Activated T-cell treated with anti-CD3 and anti-CD28 coated beads, Interleukin-2, amount 50 U/mL, for 72 hours (primary cell): ENCODE measurements at regions not wholly inside any gene's neighbourhood (a gene's known extent, or its start where the extent isn't known, plus 50 kb on each side); places are given as distances from the start of the nearest gene placed in this dataset.

Source experiments
- ATAC-seq, 2 donors: fragments of 150-1000 bp; cut with Tn5 transposase; replicated peaks in 1 of 2; 2 replicates each; pipeline ENCODE4 v1.10.0; 2021; ENCODE audit warnings: moderate library complexity in 2 of 2, mild to moderate bottlenecking in 1 of 2
- DNase-seq, 2 donors: peaks; one replicate each; pipeline ENCODE4 v3.0.0; 2021 to 2022; ENCODE audit warnings: mixed read lengths in 1 of 2
- H3K27ac Mint-ChIP-seq: one replicate; pipeline ENCODE4 v1.8.0; 2022; ENCODE audit warnings: mild to moderate bottlenecking, moderate library complexity, mixed read lengths
- H3K27me3 Mint-ChIP-seq: one replicate; pipeline ENCODE4 v1.8.0; 2022; ENCODE audit warnings: low read depth, mixed read lengths
- H3K36me3 Mint-ChIP-seq, 2 donors: one replicate each; pipeline ENCODE4 v1.8.0; 2022; ENCODE audit warnings: mixed read lengths in 2 of 2, mild to moderate bottlenecking in 1 of 2; ENCODE audit not compliant: insufficient read depth in 2 of 2
- H3K4me1 Mint-ChIP-seq: one replicate; pipeline ENCODE4 v1.8.0; 2022; ENCODE audit warnings: low read depth, mixed read lengths
- H3K4me3 Mint-ChIP-seq, 2 donors: one replicate each; pipeline ENCODE4 v1.8.0; 2022; ENCODE audit warnings: mild to moderate bottlenecking in 2 of 2, mixed read lengths in 2 of 2, moderate library complexity in 2 of 2
- H3K9me3 Mint-ChIP-seq, 2 donors: one replicate each; pipeline ENCODE4 v1.8.0; 2022; ENCODE audit warnings: mixed read lengths in 2 of 2

- H3K27me3 Mint-ChIP-seq = peaks cover 23% of the 10 kb centered on the region
- DNase-seq (no peak), ATAC-seq (peak in 1 of 2 donors; percentile 33)
- H3K27ac Mint-ChIP-seq = no peak overlapping the region
- H3K9me3 Mint-ChIP-seq = no peaks in the 10 kb centered on the region
- H3K4me1 Mint-ChIP-seq = no peaks in the 10 kb centered on the region
- no peaks in the 10 kb centered on the region for H3K36me3 Mint-ChIP-seq
- H3K4me3 Mint-ChIP-seq = no peak overlapping the region
These were observed 288.3 kb upstream of the HABP2 start for GRCh38 chr10:113264333-113265131.

GRCh38 chr10:113266147-113266546, 286.7 kb upstream of the HABP2 start:
- no peak overlapping the region for H3K4me3 Mint-ChIP-seq
- ATAC-seq (no peak), DNase-seq (no peak)
- H3K27ac Mint-ChIP-seq = no peak overlapping the region
- H3K36me3 Mint-ChIP-seq = no peaks in the 10 kb centered on the region
- no peaks in the 10 kb centered on the region for H3K9me3 Mint-ChIP-seq
- peaks cover 17% of the 10 kb centered on the region for H3K27me3 Mint-ChIP-seq
- no peaks in the 10 kb centered on the region for H3K4me1 Mint-ChIP-seq

- Mint-ChIP-seq H3K9me3 (no peaks in the 10 kb centered on the region), H3K27ac (no peak overlapping the region), H3K4me1 (no peaks in the 10 kb centered on the region), H3K27me3 (peaks cover 17% of the 10 kb centered on the region), H3K4me3 (no peak overlapping the region), H3K36me3 (no peaks in the 10 kb centered on the region)
- DNase-seq = no peak
- ATAC-seq = no peak
These were observed 285.0 kb upstream of the HABP2 start for GRCh38 chr10:113267619-113268562.

- DNase-seq (no peak), ATAC-seq (no peak)
- H3K27me3 Mint-ChIP-seq = peaks cover 18% of the 10 kb centered on the region
- no peaks in the 10 kb centered on the region for H3K4me1 Mint-ChIP-seq
- H3K27ac Mint-ChIP-seq = no peak overlapping the region
- no peaks in the 10 kb centered on the region for H3K36me3 Mint-ChIP-seq
- H3K9me3 Mint-ChIP-seq = no peaks in the 10 kb centered on the region
- H3K4me3 Mint-ChIP-seq = no peak overlapping the region
These were observed 283.5 kb upstream of the HABP2 start for GRCh38 chr10:113269333-113269732.

- Mint-ChIP-seq H3K9me3 (peaks cover 7 to 9% of the 10 kb centered on the region in 2 donors), H3K27me3 (peaks cover 26% of the 10 kb centered on the region), H3K36me3 (peaks cover 2 to 14% of the 10 kb centered on the region in 2 donors), H3K27ac (no peak overlapping the region), H3K4me1 (no peaks in the 10 kb centered on the region), H3K4me3 (no peak overlapping the region)
- no peak for DNase-seq
- ATAC-seq = no peak
These were observed 280.3 kb upstream of the HABP2 start for GRCh38 chr10:113272511-113272910.

GRCh38 chr10:113273181-113274163, 279.4 kb upstream of the HABP2 start:
- DNase-seq = no peak
- Mint-ChIP-seq H3K4me1 (no peaks in the 10 kb centered on the region), H3K27me3 (peaks cover 21% of the 10 kb centered on the region)

GRCh38 chr10:113274176-113274829, 278.6 kb upstream of the HABP2 start:
- Mint-ChIP-seq H3K27ac (no peak overlapping the region), H3K36me3 (peaks cover 2 to 14% of the 10 kb centered on the region in 2 donors), H3K4me3 (no peak overlapping the region), H3K9me3 (peaks cover 9 to 11% of the 10 kb centered on the region in 2 donors), H3K4me1 (no peaks in the 10 kb centered on the region), H3K27me3 (peaks cover 17% of the 10 kb centered on the region)
- ATAC-seq (no peak), DNase-seq (no peak)

More at GRCh38 chr10:113273181-113274163, 279.4 kb upstream of the HABP2 start:
- no peak for ATAC-seq
- Mint-ChIP-seq H3K4me3 (no peak overlapping the region), H3K36me3 (peaks cover 2 to 14% of the 10 kb centered on the region in 2 donors), H3K9me3 (peaks cover 9 to 11% of the 10 kb centered on the region in 2 donors), H3K27ac (no peak overlapping the region)

- H3K4me1 Mint-ChIP-seq = no peaks in the 10 kb centered on the region
- H3K9me3 Mint-ChIP-seq = peaks cover 9 to 11% of the 10 kb centered on the region in 2 donors
- H3K4me3 Mint-ChIP-seq = no peak overlapping the region
- H3K27ac Mint-ChIP-seq = no peak overlapping the region
- ATAC-seq (no peak), DNase-seq (no peak)
- peaks cover 2 to 14% of the 10 kb centered on the region in 2 donors for H3K36me3 Mint-ChIP-seq
- peaks cover 11% of the 10 kb centered on the region for H3K27me3 Mint-ChIP-seq
These were observed 274.6 kb upstream of the HABP2 start for GRCh38 chr10:113278221-113278620.

- no peak overlapping the region for H3K27ac Mint-ChIP-seq
- no peak for DNase-seq
- peaks cover 2 to 14% of the 10 kb centered on the region in 2 donors for H3K36me3 Mint-ChIP-seq
- H3K4me1 Mint-ChIP-seq = no peaks in the 10 kb centered on the region
- peaks cover 9 to 11% of the 10 kb centered on the region in 2 donors for H3K9me3 Mint-ChIP-seq
- no peak for ATAC-seq
- H3K27me3 Mint-ChIP-seq = peaks cover 8% of the 10 kb centered on the region
- no peak overlapping the region for H3K4me3 Mint-ChIP-seq
These were observed 274.2 kb upstream of the HABP2 start for GRCh38 chr10:113278664-113279063.

GRCh38 chr10:113279262-113279661, 273.6 kb upstream of the HABP2 start:
- Mint-ChIP-seq H3K27ac (no peak overlapping the region), H3K4me3 (no peak overlapping the region), H3K4me1 (no peaks in the 10 kb centered on the region), H3K36me3 (peaks cover 2 to 14% of the 10 kb centered on the region in 2 donors), H3K9me3 (peaks cover 9 to 11% of the 10 kb centered on the region in 2 donors), H3K27me3 (peaks cover 8% of the 10 kb centered on the region)
- no peak for ATAC-seq
- DNase-seq = no peak

- no peak for ATAC-seq
- Mint-ChIP-seq H3K4me3 (no peak overlapping the region), H3K9me3 (peaks cover 2% of the 10 kb centered on the region in 2 donors), H3K4me1 (no peaks in the 10 kb centered on the region), H3K36me3 (no peaks in the 10 kb centered on the region), H3K27me3 (no peaks in the 10 kb centered on the region), H3K27ac (no peak overlapping the region)
- DNase-seq = no peak
These were observed 270.3 kb upstream of the HABP2 start for GRCh38 chr10:113282564-113282963.

- Mint-ChIP-seq H3K9me3 (no peaks in the 10 kb centered on the region), H3K27me3 (no peaks in the 10 kb centered on the region), H3K4me1 (no peaks in the 10 kb centered on the region), H3K27ac (no peak overlapping the region), H3K36me3 (no peaks in the 10 kb centered on the region), H3K4me3 (no peak overlapping the region)
- ATAC-seq (no peak), DNase-seq (no peak)
These were observed 269.7 kb upstream of the HABP2 start for GRCh38 chr10:113283189-113283588.
